ENCODE measurements at regions not wholly inside any gene's neighbourhood (a gene's known extent, or its start where the extent isn't known, plus 50 kb on each side); places are given as distances from the start of the nearest gene placed in this dataset.

DNA sequence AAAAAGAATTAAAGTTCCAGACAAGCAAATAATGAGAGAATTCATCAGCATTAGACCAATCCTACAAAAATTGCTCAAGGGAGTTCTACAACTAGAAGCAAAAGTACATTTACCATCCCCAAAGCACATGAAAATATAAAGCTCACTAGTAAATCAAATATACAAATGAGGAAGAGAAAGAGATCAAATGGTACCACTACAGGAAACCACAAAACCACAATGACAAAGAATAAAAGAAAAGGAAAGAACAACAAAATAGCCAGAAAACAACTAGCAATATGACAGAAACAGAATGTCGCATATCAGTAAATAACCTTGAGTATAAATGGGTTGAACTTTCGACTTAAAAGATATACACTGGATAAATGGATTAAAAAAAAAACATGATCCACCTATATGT lies 739.0 kb downstream of the DTWD2 start:
- Mint-ChIP-seq H3K27me3 (ENCODE audit: low read depth) (no peaks in the 10 kb centered on the region), H3K36me3 (ENCODE audit: low read depth) (peaks cover 11% of the 10 kb centered on the region), H3K27ac (ENCODE audit: unreplicated experiment) (no peak overlapping the region), H3K4me3 (ENCODE audit: unreplicated experiment) (no peak overlapping the region), H3K9me3 (ENCODE audit: low read depth) (peaks cover 35% of the 10 kb centered on the region), H3K4me1 (ENCODE audit: low read depth) (no peaks in the 10 kb centered on the region)
- TF ChIP-seq, protein P1, sequence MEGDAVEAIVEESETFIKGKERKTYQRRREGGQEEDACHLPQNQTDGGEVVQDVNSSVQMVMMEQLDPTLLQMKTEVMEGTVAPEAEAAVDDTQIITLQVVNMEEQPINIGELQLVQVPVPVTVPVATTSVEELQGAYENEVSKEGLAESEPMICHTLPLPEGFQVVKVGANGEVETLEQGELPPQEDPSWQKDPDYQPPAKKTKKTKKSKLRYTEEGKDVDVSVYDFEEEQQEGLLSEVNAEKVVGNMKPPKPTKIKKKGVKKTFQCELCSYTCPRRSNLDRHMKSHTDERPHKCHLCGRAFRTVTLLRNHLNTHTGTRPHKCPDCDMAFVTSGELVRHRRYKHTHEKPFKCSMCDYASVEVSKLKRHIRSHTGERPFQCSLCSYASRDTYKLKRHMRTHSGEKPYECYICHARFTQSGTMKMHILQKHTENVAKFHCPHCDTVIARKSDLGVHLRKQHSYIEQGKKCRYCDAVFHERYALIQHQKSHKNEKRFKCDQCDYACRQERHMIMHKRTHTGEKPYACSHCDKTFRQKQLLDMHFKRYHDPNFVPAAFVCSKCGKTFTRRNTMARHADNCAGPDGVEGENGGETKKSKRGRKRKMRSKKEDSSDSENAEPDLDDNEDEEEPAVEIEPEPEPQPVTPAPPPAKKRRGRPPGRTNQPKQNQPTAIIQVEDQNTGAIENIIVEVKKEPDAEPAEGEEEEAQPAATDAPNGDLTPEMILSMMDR (IDR thresholded peaks at IDR 0.05) = no peak
- no peak for DNase-seq (ENCODE audit: low spot score)

DNA sequence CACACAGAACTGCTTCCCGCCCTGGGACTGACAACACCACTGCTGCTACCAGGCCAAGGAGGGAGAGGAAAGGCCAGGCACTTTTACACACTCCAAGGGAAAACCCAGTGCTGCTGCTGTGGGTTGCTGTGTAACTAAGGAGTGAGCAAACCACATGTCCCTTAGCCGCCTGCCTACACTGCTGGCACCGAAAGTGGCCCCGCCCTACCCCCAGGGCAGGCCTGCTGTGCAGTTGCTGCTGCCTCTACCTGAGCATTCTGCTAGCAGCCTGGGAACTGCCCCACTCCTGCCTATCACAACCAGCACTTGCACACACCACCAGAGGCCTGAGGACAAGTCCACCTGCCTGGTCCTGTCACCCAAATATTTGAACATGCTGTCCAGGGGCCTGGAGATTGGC lies 740.9 kb downstream of the DTWD2 start:
- peak; percentile 64 for DNase-seq (ENCODE audit: low spot score)
- TF ChIP-seq, protein P1 (IDR thresholded peaks at IDR 0.05) = no peak
- Mint-ChIP-seq H3K9me3 (ENCODE audit: low read depth) (peaks cover 35% of the 10 kb centered on the region), H3K27ac (ENCODE audit: unreplicated experiment) (no peak overlapping the region), H3K4me1 (ENCODE audit: low read depth) (no peaks in the 10 kb centered on the region), H3K36me3 (ENCODE audit: low read depth) (peaks cover 11% of the 10 kb centered on the region), H3K27me3 (ENCODE audit: low read depth) (no peaks in the 10 kb centered on the region), H3K4me3 (ENCODE audit: unreplicated experiment) (no peak overlapping the region)

DNA sequence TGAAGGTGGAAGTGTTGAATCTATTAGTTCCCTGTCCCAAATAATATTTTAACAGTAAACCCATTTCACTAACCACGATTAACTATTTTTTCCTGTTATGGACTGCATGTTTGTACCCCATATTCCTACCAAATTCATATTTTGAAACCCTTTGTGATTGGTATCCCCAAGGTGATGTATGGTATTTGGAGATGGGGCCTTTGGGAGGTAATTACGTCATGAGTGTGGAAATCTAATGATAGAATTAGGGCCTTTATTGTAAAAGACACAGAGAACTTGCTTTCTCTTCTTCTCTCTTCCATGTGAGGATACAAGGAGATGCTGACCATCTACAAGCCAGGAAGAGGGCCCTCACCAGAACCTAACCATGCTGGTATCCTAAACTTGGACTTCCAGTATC lies 744.7 kb downstream of the DTWD2 start:
- Mint-ChIP-seq H3K4me1 (ENCODE audit: low read depth) (no peaks in the 10 kb centered on the region), H3K27ac (ENCODE audit: unreplicated experiment) (no peak overlapping the region), H3K9me3 (ENCODE audit: low read depth) (peaks cover 8% of the 10 kb centered on the region), H3K27me3 (ENCODE audit: low read depth) (no peaks in the 10 kb centered on the region), H3K36me3 (ENCODE audit: low read depth) (peaks cover 2% of the 10 kb centered on the region), H3K4me3 (ENCODE audit: unreplicated experiment) (no peak overlapping the region)
- DNase-seq (ENCODE audit: low spot score) = no peak
- TF ChIP-seq, protein P1 (IDR thresholded peaks at IDR 0.05) = no peak

DNA sequence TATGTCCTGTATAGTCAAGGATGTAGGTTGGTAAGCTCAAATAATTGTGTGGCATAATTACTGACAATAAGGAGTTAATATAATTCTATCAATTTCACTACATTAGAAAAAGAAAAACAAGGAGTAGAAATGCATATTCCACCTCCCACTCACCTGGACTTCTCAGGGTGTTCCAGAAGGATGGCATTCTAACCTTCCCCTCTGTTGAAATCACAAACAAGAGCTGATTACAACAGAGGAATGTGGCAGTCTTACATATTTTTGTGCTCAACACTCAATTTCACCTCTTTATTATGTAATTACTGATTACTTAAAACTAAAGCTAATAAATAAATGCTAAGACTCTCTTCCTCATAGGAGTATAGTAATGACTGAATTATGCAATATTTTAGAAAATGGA lies 745.3 kb downstream of the DTWD2 start:
- Mint-ChIP-seq H3K4me1 (ENCODE audit: low read depth) (no peaks in the 10 kb centered on the region), H3K36me3 (ENCODE audit: low read depth) (no peaks in the 10 kb centered on the region), H3K4me3 (ENCODE audit: unreplicated experiment) (no peak overlapping the region), H3K9me3 (ENCODE audit: low read depth) (peaks cover 2% of the 10 kb centered on the region), H3K27ac (ENCODE audit: unreplicated experiment) (no peak overlapping the region), H3K27me3 (ENCODE audit: low read depth) (no peaks in the 10 kb centered on the region)
- TF ChIP-seq, protein P1 (IDR thresholded peaks at IDR 0.05) = no peak
- DNase-seq (ENCODE audit: low spot score) = no peak

DNA sequence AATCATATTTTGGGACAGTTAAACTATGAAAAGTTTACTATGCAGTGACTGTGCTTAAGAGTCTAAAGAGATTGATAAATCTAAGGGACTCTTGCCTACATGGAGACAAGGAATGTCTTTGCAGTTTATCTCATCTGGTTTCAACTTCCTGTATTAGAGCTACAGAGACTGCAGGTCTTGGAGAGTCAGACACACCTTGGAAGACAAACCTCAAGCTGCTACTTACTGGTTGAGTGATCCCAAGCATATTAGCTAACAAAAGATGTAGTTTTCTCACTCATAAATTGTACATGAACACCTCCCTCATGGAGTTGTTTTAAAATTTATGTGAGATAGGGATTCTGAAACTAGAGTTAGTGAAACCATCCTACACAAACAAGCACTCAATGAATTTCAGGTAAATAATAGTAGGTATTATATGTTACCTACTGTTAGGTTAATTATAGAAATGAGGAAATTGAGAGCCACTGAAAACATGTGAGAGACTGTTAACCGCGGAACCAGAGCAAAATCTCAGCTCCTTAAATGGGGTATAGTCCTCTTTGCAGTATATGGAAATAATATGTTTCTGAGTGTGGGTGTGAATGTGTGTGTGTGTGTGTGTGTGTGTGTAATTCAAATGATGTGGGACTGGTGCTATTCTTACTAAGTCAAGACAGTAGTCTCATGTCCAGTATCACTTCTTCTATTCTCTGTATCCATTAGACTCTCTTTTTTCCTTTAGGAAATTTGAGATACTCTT lies 752.1 kb downstream of the DTWD2 start:
- no peak overlapping the region for H3K4me3 Mint-ChIP-seq (ENCODE audit: unreplicated experiment)
- H3K9me3 Mint-ChIP-seq (ENCODE audit: low read depth) = peaks cover 2% of the 10 kb centered on the region
- TF ChIP-seq, protein P1 (IDR thresholded peaks at IDR 0.05) = no peak
- H3K27ac Mint-ChIP-seq (ENCODE audit: unreplicated experiment) = no peak overlapping the region
- H3K36me3 Mint-ChIP-seq (ENCODE audit: low read depth) = no peaks in the 10 kb centered on the region
- DNase-seq (ENCODE audit: low spot score) = no peak
- peaks cover 3% of the 10 kb centered on the region for H3K4me1 Mint-ChIP-seq (ENCODE audit: low read depth)
- H3K27me3 Mint-ChIP-seq (ENCODE audit: low read depth) = no peaks in the 10 kb centered on the region
